ENCODE measurements at regions not wholly inside any gene's neighbourhood (a gene's known extent, or its start where the extent isn't known, plus 50 kb on each side); places are given as distances from the start of the nearest gene placed in this dataset.

DNA sequence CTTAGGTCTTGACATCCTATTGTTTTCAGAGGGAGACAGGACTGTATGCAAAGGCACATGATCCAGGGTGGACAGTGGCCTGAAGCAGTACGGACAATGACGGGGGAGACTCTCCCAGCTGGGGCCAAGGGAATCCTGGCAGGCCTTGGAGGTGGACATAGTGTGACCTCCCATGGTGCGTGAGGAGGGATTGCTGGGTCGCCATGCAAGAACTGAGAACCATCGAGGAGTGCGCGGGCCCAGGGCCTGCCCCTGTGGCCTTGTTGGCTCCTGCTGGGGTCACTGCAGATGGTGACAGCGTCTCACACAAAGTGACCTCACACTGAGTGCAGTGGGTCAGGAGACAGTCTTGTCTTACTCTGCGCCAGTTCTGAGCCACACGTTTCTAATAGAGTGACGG, 192.4 kb downstream of the GADD45G start:
- DNase-seq: no peak
- Histone ChIP-seq H3K36me3 (ENCODE audit: low read depth, missing control alignments) (no peaks in the 10 kb centered on the region), H3K27me3 (no peaks in the 10 kb centered on the region), H3K4me3 (no peak overlapping the region), H3K9me3 (no peaks in the 10 kb centered on the region), H3K4me1 (peaks cover 18% of the 10 kb centered on the region), H3K27ac (no peak overlapping the region)
- intact Hi-C loops (cut with DNase I; ENCODE audit: low total_unique reads): no loop called here
- TF ChIP-seq CTCF (IDR thresholded peaks at IDR 0.05): no peak
- TF ChIP-seq POLR2A (IDR thresholded peaks at IDR 0.05): no peak
- 87 to 94% methylated on average over 11 of the region's 11 CpGs for WGBS, 2 donors

- no peak overlapping the region for H3K4me3 ChIP-seq
- H3K27me3 ChIP-seq: no peaks in the 10 kb centered on the region
- no peak for TF ChIP-seq POLR2A (IDR thresholded peaks at IDR 0.05)
- TF ChIP-seq CTCF (IDR thresholded peaks at IDR 0.05): no peak
- peaks cover 21% of the 10 kb centered on the region for H3K4me1 ChIP-seq
- no peaks in the 10 kb centered on the region for H3K9me3 ChIP-seq
- peak; percentile 67 for DNase-seq
- intact Hi-C loops (cut with DNase I; ENCODE audit: low total_unique reads): no loop called here
- WGBS, 2 donors: 66 to 68% methylated on average over 8 of the region's 8 CpGs
- no peaks in the 10 kb centered on the region for H3K36me3 ChIP-seq (ENCODE audit: low read depth, missing control alignments)
- no peak overlapping the region for H3K27ac ChIP-seq
Measured at GRCh38 chr9:89797937-89798455, 193.2 kb downstream of the GADD45G start.

DNA sequence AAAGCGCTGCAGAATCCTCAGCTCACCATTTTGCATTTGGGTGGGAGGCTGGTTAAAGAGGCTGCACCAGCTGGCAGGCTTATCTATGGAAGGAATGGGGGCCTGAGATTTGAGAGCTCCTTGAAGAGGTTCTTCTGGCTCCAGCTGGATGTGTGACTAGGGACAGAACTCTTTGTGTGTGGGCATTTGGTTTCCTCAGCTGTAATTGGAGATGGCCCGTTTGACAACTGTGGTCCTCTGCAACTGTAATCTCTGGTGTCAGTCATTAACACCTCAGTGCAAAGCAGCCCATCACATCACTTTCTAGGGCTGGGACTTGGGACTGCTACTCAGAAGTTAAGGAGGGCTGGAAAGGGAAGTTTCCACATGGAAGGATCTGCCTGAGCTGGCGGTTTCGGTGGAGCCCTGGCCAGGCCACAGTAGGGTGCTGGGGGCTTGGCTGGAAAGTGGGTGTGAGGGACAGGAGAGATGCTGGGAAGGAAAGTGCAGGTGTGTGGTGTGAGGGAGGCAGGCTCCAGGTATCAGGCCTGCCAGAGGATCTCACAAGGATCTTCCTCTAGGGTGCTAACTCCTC, 193.8 kb downstream of the GADD45G start:
- H3K27ac ChIP-seq: no peak overlapping the region
- TF ChIP-seq CTCF (IDR thresholded peaks at IDR 0.05): no peak
- TF ChIP-seq POLR2A (IDR thresholded peaks at IDR 0.05): no peak

GRCh38 chr9:89799221-89799620, 194.4 kb downstream of the GADD45G start:
- no peak overlapping the region for H3K4me3 ChIP-seq
- intact Hi-C loops (cut with DNase I; ENCODE audit: low total_unique reads): no loop called here
- H3K36me3 ChIP-seq (ENCODE audit: low read depth, missing control alignments): no peaks in the 10 kb centered on the region
- 92 to 100% methylated on average over 7 of the region's 7 CpGs for WGBS, 2 donors
- H3K9me3 ChIP-seq: no peaks in the 10 kb centered on the region
- TF ChIP-seq POLR2A (IDR thresholded peaks at IDR 0.05): no peak
- TF ChIP-seq CTCF (IDR thresholded peaks at IDR 0.05): no peak
- H3K27ac ChIP-seq: no peak overlapping the region
- DNase-seq: no peak
- H3K27me3 ChIP-seq: no peaks in the 10 kb centered on the region
- H3K4me1 ChIP-seq: peaks cover 21% of the 10 kb centered on the region

More for the DNA sequence above, 193.8 kb downstream of the GADD45G start:
- 88 to 96% methylated on average over 4 of the region's 4 CpGs for WGBS, 2 donors
- intact Hi-C loops (cut with DNase I; ENCODE audit: low total_unique reads): no loop called here
- Histone ChIP-seq H3K4me3 (no peak overlapping the region), H3K27me3 (no peaks in the 10 kb centered on the region), H3K9me3 (no peaks in the 10 kb centered on the region), H3K4me1 (peaks cover 21% of the 10 kb centered on the region), H3K36me3 (ENCODE audit: low read depth, missing control alignments) (no peaks in the 10 kb centered on the region)
- DNase-seq: no peak

GRCh38 chr9:89799766-89800165, 195.0 kb downstream of the GADD45G start:
- Histone ChIP-seq H3K9me3 (no peaks in the 10 kb centered on the region), H3K27me3 (no peaks in the 10 kb centered on the region), H3K4me3 (no peak overlapping the region), H3K4me1 (peaks cover 19% of the 10 kb centered on the region), H3K27ac (no peak overlapping the region), H3K36me3 (ENCODE audit: low read depth, missing control alignments) (no peaks in the 10 kb centered on the region)
- DNase-seq: no peak
- intact Hi-C loops (cut with DNase I; ENCODE audit: low total_unique reads): no loop called here
- WGBS, 2 donors: 73 to 89% methylated on average over 3 of the region's 3 CpGs
- no peak for TF ChIP-seq POLR2A (IDR thresholded peaks at IDR 0.05)
- no peak for TF ChIP-seq CTCF (IDR thresholded peaks at IDR 0.05)

Data from testis (tissue), 2 donors.